GM18907 (cell line): ENCODE measurements at regions not wholly inside any gene's neighbourhood (a gene's known extent, or its start where the extent isn't known, plus 50 kb on each side); places are given as distances from the start of the nearest gene placed in this dataset.

Experiments used
- ATAC-seq: cut with Tn5 transposase; IDR thresholded peaks from one replicate; pipeline ENCODE4 v1.9.1; 2021; ENCODE audit warnings: mild to moderate bottlenecking, moderate library complexity; ENCODE audit not compliant: unreplicated experiment

- no peak for ATAC-seq
These were observed 75.5 kb upstream of the PLSCR5 start for GRCh38 chr3:146680617-146681016.

- ATAC-seq, result no peak
These were observed 74.8 kb upstream of the PLSCR5 start for GRCh38 chr3:146679995-146680394.

- no peak for ATAC-seq
These were observed 74.0 kb upstream of the PLSCR5 start for GRCh38 chr3:146679191-146679590.

- no peak for ATAC-seq
These were observed 67.8 kb upstream of the PLSCR5 start for GRCh38 chr3:146672941-146673340.

- ATAC-seq, result no peak
These were observed 59.3 kb upstream of the PLSCR5 start for GRCh38 chr3:146664403-146664802.

GRCh38 chr3:146658841-146659240 lies 53.7 kb upstream of the PLSCR5 start:
- no peak for ATAC-seq

- no peak for ATAC-seq
These were observed 50.3 kb upstream of the PLSCR5 start for GRCh38 chr3:146655333-146655996.
